GM18508 (cell line): ENCODE measurements at regions not wholly inside any gene's neighbourhood (a gene's known extent, or its start where the extent isn't known, plus 50 kb on each side); places are given as distances from the start of the nearest gene placed in this dataset.
"Not testable (repeated sequence)": the region's sequence is repeated elsewhere in the genome, so short reads cannot be mapped to it uniquely, and the experiment has no call there.

ENCODE experiments used
- ATAC-seq: cut with Tn5 transposase; IDR thresholded peaks from one replicate; pipeline ENCODE4 v1.9.1; 2021; ENCODE audit warnings: moderate number of reproducible peaks; ENCODE audit not compliant: insufficient read depth, unreplicated experiment

GRCh38 chr6:27854421-27854820 lies 57.8 kb downstream of the OR2B2 start:
- ATAC-seq, result no peak

GRCh38 chr6:27851440-27851839 lies 60.8 kb downstream of the OR2B2 start:
- ATAC-seq, result no peak

GRCh38 chr6:27849001-27849400 lies 63.2 kb downstream of the OR2B2 start:
- ATAC-seq, result not testable (repeated sequence)

- no peak for ATAC-seq
Observed at GRCh38 chr6:27847706-27848105, 64.5 kb downstream of the OR2B2 start.

- no peak for ATAC-seq
Observed at GRCh38 chr6:27840572-27840971, 71.6 kb downstream of the OR2B2 start.

GRCh38 chr6:27839626-27840475 lies 72.3 kb downstream of the OR2B2 start:
- no peak for ATAC-seq

- no peak for ATAC-seq
Observed at GRCh38 chr6:27838945-27839625, 73.1 kb downstream of the OR2B2 start.

- peak; percentile 68 for ATAC-seq
Observed at GRCh38 chr6:27838058-27838944, 73.9 kb downstream of the OR2B2 start.

- ATAC-seq, result no peak
Observed at GRCh38 chr6:27837625-27838057, 74.6 kb downstream of the OR2B2 start.

- no peak for ATAC-seq
Observed at GRCh38 chr6:27836783-27837624, 75.2 kb downstream of the OR2B2 start.

GRCh38 chr6:27836141-27836782 lies 75.9 kb downstream of the OR2B2 start:
- no peak for ATAC-seq

GRCh38 chr6:27834879-27835549 lies 77.2 kb downstream of the OR2B2 start:
- ATAC-seq, result no peak

- ATAC-seq, result no peak
Observed at GRCh38 chr6:27834384-27834783, 77.8 kb downstream of the OR2B2 start.

- peak; percentile 50 for ATAC-seq
Observed at GRCh38 chr6:27831434-27832081, 80.6 kb downstream of the OR2B2 start.

- peak; percentile 36 for ATAC-seq
Observed at GRCh38 chr6:27830600-27831433, 81.4 kb downstream of the OR2B2 start.

GRCh38 chr6:27830212-27830599 lies 82.0 kb downstream of the OR2B2 start:
- no peak for ATAC-seq

GRCh38 chr6:27829453-27830211 lies 82.6 kb downstream of the OR2B2 start:
- no peak for ATAC-seq
